Pancreas (tissue), 10 donors: ENCODE measurements at regions not wholly inside any gene's neighbourhood (a gene's known extent, or its start where the extent isn't known, plus 50 kb on each side); places are given as distances from the start of the nearest gene placed in this dataset.

Source experiments
- ATAC-seq, 4 donors: fragments of 200-7000 bp; cut with Tn5 transposase; one replicate each; pipeline versions ENCODE4 v1.8.0 to v1.9.1; 2020; ENCODE audit warnings: mild to moderate bottlenecking in 4 of 4, moderate library complexity in 4 of 4
- DNase-seq, 6 donors: peaks; one replicate each; pipeline ENCODE4 v3.0.0-alpha.2; 2020
- FAIRE-seq: peaks from 2 replicates; lab custom pipeline; 2012; peaks lifted over from hg19 to GRCh38; lab: Jason Lieb, UNC
- H3K27ac ChIP-seq, 4 donors: fragments of 200-600 bp; sonication (generic); 1 replicate in 3 of 4; 2 replicates in 1 of 4; pipeline versions ENCODE4 v1.5.0 to v1.8.0; 2020
- H3K27me3 ChIP-seq, 4 donors: fragments of 200-600 bp; one replicate each; pipeline ENCODE4 v1.8.0; 2021
- H3K36me3 ChIP-seq, 3 donors: fragments of 200-600 bp; sonication (generic) in 1 of 3; one replicate each; pipeline versions ENCODE4 v1.5.0 to v1.8.0; 2020 to 2021
- H3K4me1 ChIP-seq, 3 donors: fragments of 200-600 bp; one replicate each; pipeline ENCODE4 v1.8.0; 2021
- H3K4me3 ChIP-seq, 4 donors: fragments of 200-600 bp; sonication (generic) in 2 of 4; one replicate each; pipeline versions ENCODE4 v1.5.0 to v1.8.0; 2020 to 2021
- H3K9me3 ChIP-seq, 4 donors: fragments of 200-600 bp; one replicate each; pipeline ENCODE4 v1.8.0; 2021
- WGBS, 2 donors: extraction: QIAGEN DNeasy Blood & Tissue Kit; methylation state at CpG; one replicate each; pipeline ENCODE4 v1.1.7; 2013; 5-methylcytosine and 5-hydroxymethylcytosine counted together
- intact Hi-C, 3 donors: fragments of 100-400 bp; cut with DNase I; formaldehyde crosslinking; loops; one replicate each; pipeline versions ENCODE4 v1.11.1 to v1.14.2; 2022
- TF ChIP-seq, protein P1 (sequence below), 4 donors: fragments of 200-600 bp; sonication (generic) in 3 of 4; IDR thresholded peaks; one replicate each; pipeline versions ENCODE4 v1.5.0 to v1.8.0; 2021; ENCODE audit warnings: antibody characterized with exemption in 4 of 4
- donor health status: healthy with polysubstance abuse.
- donor health status: DM: no; HTN: no; CAD: no; lungs with moderate emphysema.
- donor health status: DM: no; HTN: no; CAD: no.
- donor health status: control.
- donor health status: control.
- donor health status: Bipolar disorder and iron deficiency.
- donor health status: DM: yes; HTN: yes; CAD: no.
- donor health status: DM: no; HTN: no; CAD: no.
- donor health status: DM: no; HTN: no; CAD: no.
- donor health status: DM: yes; HTN: yes; CAD: no.

DNA sequence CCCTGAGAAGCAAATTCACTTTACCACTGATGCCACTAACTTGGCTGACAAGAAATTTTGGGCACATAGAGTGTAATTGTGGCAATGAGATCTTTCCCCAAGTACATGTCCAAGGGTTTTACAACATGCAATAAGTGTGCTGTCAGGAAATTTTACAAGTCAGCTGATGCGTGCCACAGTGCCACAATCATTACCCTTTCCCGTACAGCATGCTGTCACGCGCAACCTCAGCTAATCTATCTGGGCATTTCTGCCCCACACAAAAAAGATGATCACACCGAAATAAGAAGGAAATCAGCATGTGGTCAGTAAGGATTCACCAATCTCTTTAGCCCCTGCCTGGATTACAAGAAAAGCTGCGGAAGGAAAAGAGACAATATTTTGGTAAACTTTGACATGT is 163.6 kb upstream of the PREP start:
- DNase-seq (no peak), ATAC-seq (no peak), FAIRE-seq (no peak)
- TF ChIP-seq, protein P1, sequence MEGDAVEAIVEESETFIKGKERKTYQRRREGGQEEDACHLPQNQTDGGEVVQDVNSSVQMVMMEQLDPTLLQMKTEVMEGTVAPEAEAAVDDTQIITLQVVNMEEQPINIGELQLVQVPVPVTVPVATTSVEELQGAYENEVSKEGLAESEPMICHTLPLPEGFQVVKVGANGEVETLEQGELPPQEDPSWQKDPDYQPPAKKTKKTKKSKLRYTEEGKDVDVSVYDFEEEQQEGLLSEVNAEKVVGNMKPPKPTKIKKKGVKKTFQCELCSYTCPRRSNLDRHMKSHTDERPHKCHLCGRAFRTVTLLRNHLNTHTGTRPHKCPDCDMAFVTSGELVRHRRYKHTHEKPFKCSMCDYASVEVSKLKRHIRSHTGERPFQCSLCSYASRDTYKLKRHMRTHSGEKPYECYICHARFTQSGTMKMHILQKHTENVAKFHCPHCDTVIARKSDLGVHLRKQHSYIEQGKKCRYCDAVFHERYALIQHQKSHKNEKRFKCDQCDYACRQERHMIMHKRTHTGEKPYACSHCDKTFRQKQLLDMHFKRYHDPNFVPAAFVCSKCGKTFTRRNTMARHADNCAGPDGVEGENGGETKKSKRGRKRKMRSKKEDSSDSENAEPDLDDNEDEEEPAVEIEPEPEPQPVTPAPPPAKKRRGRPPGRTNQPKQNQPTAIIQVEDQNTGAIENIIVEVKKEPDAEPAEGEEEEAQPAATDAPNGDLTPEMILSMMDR (IDR thresholded peaks at IDR 0.05) = no peak
- H3K27me3 ChIP-seq = no peaks in the 10 kb centered on the region
- 89 to 94% methylated on average over 6 of the region's 6 CpGs for WGBS, 2 donors
- no peak overlapping the region for H3K27ac ChIP-seq
- H3K36me3 ChIP-seq = no peaks in the 10 kb centered on the region
- H3K4me3 ChIP-seq = no peak overlapping the region
- H3K4me1 ChIP-seq = no peaks in the 10 kb centered on the region
- intact Hi-C loops = no loop called here
- no peaks in the 10 kb centered on the region for H3K9me3 ChIP-seq

DNA sequence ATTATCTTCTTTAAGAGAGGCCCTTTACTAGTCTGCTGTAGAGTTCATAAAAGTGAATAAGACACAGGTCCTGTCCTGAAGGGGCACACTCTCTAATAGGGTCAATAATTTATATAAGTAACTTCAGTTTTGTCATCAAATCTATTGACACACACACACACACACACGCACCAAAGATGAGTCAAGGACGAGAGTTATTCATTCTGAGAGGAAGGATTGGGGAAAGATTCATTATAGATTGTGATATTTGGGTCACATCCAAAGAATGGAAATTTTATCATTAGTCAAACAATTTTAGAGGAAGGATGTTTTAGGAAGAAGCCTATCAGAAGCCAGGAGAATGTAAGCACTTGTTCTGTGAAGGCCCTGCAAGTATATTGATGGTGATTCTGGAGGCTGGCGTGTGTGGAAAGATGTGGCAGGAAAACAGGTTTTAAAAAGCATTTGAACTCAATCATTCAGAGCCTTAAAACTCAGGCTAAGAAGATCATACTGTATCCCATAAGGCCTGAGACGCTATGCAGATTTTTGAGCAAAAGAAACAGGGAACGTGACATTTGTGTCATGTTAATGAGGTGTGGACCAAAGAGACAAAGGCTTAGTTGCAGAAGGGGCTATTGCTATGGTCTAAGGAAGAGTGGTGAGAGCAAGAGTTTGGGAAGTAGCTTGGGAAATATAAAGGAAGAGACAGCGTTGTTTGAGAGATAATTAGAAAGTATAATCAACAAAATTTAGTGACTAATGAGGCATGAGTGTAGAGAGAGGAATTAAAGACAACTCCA is 161.4 kb upstream of the PREP start:
- TF ChIP-seq, protein P1 (IDR thresholded peaks at IDR 0.05) = no peak
- no peaks in the 10 kb centered on the region for H3K27me3 ChIP-seq
- DNase-seq (no peak), ATAC-seq (no peak), FAIRE-seq (no peak)
- no peaks in the 10 kb centered on the region for H3K4me1 ChIP-seq
- no peak overlapping the region for H3K4me3 ChIP-seq
- WGBS, 2 donors = 85 to 86% methylated on average over 6 of the region's 6 CpGs
- H3K27ac ChIP-seq = no peak overlapping the region
- no peaks in the 10 kb centered on the region for H3K9me3 ChIP-seq
- H3K36me3 ChIP-seq = no peaks in the 10 kb centered on the region
- intact Hi-C loops = no loop called here

DNA sequence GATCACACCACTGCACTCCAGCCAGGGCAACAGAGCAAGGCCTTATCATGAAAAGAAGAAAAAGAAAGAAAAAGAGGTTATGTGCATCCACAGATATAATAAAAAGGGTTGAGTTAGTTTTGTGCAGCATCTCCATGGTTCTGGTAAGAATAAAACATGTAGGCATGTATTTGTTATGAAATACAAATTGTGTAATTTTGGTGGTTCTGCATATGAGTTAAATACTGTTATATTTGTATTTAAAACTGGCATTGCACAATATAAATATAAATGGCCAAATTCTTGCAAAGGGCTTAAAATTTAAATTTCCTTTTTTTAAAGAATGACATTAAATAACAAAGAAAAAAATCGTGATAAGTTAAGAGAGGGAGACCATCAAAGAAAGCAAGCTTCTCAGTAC is 159.1 kb upstream of the PREP start:
- Histone ChIP-seq H3K4me1 (no peaks in the 10 kb centered on the region), H3K27me3 (no peaks in the 10 kb centered on the region), H3K36me3 (no peaks in the 10 kb centered on the region), H3K27ac (no peak overlapping the region), H3K4me3 (no peak overlapping the region), H3K9me3 (no peaks in the 10 kb centered on the region)
- DNase-seq (no peak), ATAC-seq (no peak), FAIRE-seq (no peak)
- TF ChIP-seq, protein P1 (IDR thresholded peaks at IDR 0.05) = no peak
- WGBS, 2 donors = 34 to 41% methylated on average over 1 of the region's 1 CpG
- intact Hi-C loops = no loop called here

- intact Hi-C loops = no loop called here
- FAIRE-seq = no peak
- TF ChIP-seq, protein P1 (IDR thresholded peaks at IDR 0.05) = no peak
Observed at GRCh38 chr6:105561486-105561885, 158.6 kb upstream of the PREP start.

DNA sequence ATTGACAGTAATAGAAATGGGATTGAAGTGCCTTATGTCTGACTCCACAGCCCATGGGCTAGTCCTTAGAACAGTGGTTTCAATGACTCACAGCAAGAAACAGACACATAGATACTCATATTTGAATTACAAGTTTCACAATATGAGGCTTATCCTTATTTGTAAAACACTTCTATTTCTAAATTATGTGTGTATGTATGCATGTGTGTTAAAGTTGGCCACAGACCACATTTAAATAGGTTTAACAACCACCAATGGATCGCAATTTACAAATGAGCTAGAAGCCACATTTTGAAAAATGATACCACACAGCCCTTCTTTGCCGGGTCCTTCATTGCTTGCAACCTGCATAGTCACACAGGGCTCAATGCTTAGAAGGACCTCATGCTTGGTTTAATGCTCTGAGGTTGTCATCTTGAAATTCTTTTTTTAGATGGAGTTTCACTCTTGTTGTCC is 157.8 kb upstream of the PREP start:
- H3K27me3 ChIP-seq = no peaks in the 10 kb centered on the region
- TF ChIP-seq, protein P1 (IDR thresholded peaks at IDR 0.05) = no peak
- H3K36me3 ChIP-seq = no peaks in the 10 kb centered on the region
- WGBS, 2 donors = 90 to 93% methylated on average over 2 of the region's 2 CpGs
- H3K27ac ChIP-seq = no peak overlapping the region
- DNase-seq (no peak), ATAC-seq (no peak), FAIRE-seq (no peak)
- no peaks in the 10 kb centered on the region for H3K9me3 ChIP-seq
- H3K4me1 ChIP-seq = no peaks in the 10 kb centered on the region
- intact Hi-C loops = no loop called here
- H3K4me3 ChIP-seq = no peak overlapping the region

More at GRCh38 chr6:105561486-105561885, 158.6 kb upstream of the PREP start:
- ATAC-seq (no peak), DNase-seq (no peak)
- Histone ChIP-seq H3K4me3 (no peak overlapping the region), H3K4me1 (no peaks in the 10 kb centered on the region), H3K27ac (no peak overlapping the region), H3K9me3 (no peaks in the 10 kb centered on the region), H3K27me3 (no peaks in the 10 kb centered on the region), H3K36me3 (no peaks in the 10 kb centered on the region)
